GM12874 (cell line): ENCODE measurements at regions not wholly inside any gene's neighbourhood (a gene's known extent, or its start where the extent isn't known, plus 50 kb on each side); places are given as distances from the start of the nearest gene placed in this dataset.

Experiments used
- TF ChIP-seq, protein P1 (sequence below): IDR thresholded peaks from 2 replicates; pipeline ENCODE4 v1.5.1; 2011; ENCODE audit warnings: low read depth, mild to moderate bottlenecking, control low read depth, low read length, moderate library complexity; ENCODE audit not compliant: insufficient read depth

GRCh38 chr3:162776148-162776547 is 1279.5 kb downstream of the OTOL1 start:
- TF ChIP-seq, protein P1, sequence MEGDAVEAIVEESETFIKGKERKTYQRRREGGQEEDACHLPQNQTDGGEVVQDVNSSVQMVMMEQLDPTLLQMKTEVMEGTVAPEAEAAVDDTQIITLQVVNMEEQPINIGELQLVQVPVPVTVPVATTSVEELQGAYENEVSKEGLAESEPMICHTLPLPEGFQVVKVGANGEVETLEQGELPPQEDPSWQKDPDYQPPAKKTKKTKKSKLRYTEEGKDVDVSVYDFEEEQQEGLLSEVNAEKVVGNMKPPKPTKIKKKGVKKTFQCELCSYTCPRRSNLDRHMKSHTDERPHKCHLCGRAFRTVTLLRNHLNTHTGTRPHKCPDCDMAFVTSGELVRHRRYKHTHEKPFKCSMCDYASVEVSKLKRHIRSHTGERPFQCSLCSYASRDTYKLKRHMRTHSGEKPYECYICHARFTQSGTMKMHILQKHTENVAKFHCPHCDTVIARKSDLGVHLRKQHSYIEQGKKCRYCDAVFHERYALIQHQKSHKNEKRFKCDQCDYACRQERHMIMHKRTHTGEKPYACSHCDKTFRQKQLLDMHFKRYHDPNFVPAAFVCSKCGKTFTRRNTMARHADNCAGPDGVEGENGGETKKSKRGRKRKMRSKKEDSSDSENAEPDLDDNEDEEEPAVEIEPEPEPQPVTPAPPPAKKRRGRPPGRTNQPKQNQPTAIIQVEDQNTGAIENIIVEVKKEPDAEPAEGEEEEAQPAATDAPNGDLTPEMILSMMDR: no peak

DNA sequence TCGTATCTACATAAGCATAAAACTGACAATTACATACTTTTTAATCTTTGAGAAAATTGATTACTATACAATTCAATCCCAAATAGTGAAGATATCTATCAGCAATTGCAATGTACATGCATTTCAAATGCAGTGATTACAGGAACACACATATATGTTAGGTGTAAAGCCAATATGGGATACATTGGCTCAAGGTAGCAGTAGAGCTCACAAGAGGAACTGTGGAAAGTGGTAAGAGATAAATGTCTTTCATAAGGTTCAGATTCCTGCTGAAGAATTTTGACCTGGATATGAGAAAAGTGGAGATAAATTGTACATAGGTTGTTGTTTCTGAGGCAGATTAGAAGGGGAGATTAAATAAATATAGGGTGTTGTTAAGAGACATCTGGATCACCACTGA is 1280.5 kb downstream of the OTOL1 start:
- TF ChIP-seq, protein P1: no peak

GRCh38 chr3:162780313-162780712 is 1283.7 kb downstream of the OTOL1 start:
- TF ChIP-seq, protein P1: no peak

- TF ChIP-seq, protein P1: no peak
Observed at GRCh38 chr3:162799910-162800309, 1303.3 kb downstream of the OTOL1 start.

DNA sequence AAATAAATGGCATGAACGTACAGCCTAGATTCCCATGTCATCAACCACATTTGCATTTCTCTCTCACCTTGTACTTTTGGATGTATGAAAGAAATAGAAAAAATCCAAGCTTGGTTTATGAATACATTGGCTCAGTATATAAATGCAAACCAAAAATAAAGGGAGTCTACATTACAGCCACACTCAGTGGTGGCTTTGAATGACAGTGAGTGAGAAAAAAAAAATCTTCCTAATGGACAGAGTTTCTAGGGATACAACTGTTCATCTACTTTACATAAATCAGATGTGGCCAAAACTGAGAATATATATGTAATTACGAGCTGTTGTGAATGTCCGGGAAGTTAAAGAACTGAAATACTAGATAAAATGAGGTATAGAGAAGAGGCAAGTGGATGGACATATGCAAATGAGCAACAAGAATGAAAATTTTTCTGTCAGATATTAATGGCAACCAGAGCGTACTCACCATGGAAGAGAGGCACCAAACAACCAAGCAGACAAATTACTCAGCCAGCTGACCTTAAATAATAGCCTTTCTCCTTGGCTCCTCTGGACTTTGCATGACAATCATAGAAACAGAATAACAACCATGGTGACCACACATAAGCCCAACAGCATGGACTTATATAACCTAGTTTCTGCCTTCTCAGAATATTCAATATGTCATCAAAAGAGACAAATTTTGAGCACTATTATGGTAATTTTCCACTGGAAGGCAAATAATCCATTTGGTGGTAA is 1305.8 kb downstream of the OTOL1 start:
- TF ChIP-seq, protein P1: no peak

DNA sequence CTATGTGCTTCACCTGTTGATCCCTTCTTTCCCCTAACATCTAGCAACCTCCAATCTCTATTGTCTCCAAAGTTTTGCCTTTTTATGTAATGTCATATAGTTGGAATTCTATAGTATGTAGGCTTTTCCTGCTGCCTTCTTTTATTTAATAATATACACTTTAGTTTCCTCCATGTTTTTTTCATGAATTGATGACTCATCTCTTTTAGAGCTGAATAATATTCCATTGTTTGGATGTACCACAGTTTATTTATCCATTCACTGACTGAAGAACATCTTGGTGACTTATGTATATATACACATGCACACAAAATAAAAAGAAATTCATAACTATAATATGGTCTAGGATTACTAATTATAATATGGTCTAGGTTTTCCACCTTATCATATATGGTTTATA is 1314.2 kb downstream of the OTOL1 start:
- TF ChIP-seq, protein P1: no peak

GRCh38 chr3:162842549-162843216 is 1346.1 kb downstream of the OTOL1 start:
- TF ChIP-seq, protein P1: no peak
